Putamen (tissue), 1 donor: ENCODE measurements at regions not wholly inside any gene's neighbourhood (a gene's known extent, or its start where the extent isn't known, plus 50 kb on each side); places are given as distances from the start of the nearest gene placed in this dataset.

Source experiments
- DNase-seq: peaks from one replicate; pipeline ENCODE4 v3.0.0-alpha.2; 2016; ENCODE audit warnings: low spot score

GRCh38 chr9:129359916-129360536 is 182.0 kb upstream of the IER5L start:
- no peak for DNase-seq

GRCh38 chr9:129359162-129359811 is 181.2 kb upstream of the IER5L start:
- DNase-seq, result no peak

GRCh38 chr9:129358621-129359154 is 180.6 kb upstream of the IER5L start:
- no peak for DNase-seq

GRCh38 chr9:129357773-129358245 is 179.7 kb upstream of the IER5L start:
- no peak for DNase-seq

GRCh38 chr9:129356871-129357772 is 179.1 kb upstream of the IER5L start:
- no peak for DNase-seq

GRCh38 chr9:129355631-129356030 is 177.6 kb upstream of the IER5L start:
- DNase-seq, result no peak

- DNase-seq, result no peak
Observed at GRCh38 chr9:129354498-129354897, 176.4 kb upstream of the IER5L start.

GRCh38 chr9:129353697-129354336 is 175.8 kb upstream of the IER5L start:
- DNase-seq, result no peak

- DNase-seq, result no peak
Observed at GRCh38 chr9:129352146-129352865, 174.2 kb upstream of the IER5L start.

GRCh38 chr9:129351642-129352145 is 173.6 kb upstream of the IER5L start:
- no peak for DNase-seq

GRCh38 chr9:129351058-129351641 is 173.1 kb upstream of the IER5L start:
- DNase-seq, result no peak

- DNase-seq, result no peak
Observed at GRCh38 chr9:129350143-129350935, 172.3 kb upstream of the IER5L start.

GRCh38 chr9:129349665-129349947 is 171.5 kb upstream of the IER5L start:
- no peak for DNase-seq

GRCh38 chr9:129348890-129349664 is 171.0 kb upstream of the IER5L start:
- no peak for DNase-seq

GRCh38 chr9:129347316-129348120 is 169.5 kb upstream of the IER5L start:
- DNase-seq, result no peak

- no peak for DNase-seq
Observed at GRCh38 chr9:129346046-129346445, 168.0 kb upstream of the IER5L start.

- DNase-seq, result no peak
Observed at GRCh38 chr9:129344641-129345495, 166.8 kb upstream of the IER5L start.
